ENCODE measurements at regions not wholly inside any gene's neighbourhood (a gene's known extent, or its start where the extent isn't known, plus 50 kb on each side); places are given as distances from the start of the nearest gene placed in this dataset.
"Not testable (repeated sequence)": the region's sequence is repeated elsewhere in the genome, so short reads cannot be mapped to it uniquely, and the experiment has no call there.

- not testable (repeated sequence) for DNase-seq (ENCODE audit: extremely low read depth, low read depth)
- TF ChIP-seq CTCF (IDR thresholded peaks at IDR 0.05; ENCODE audit: low read depth, low read length): peak; percentile 39
Observed at GRCh38 chr1:46878173-46878782, 63.0 kb downstream of the CYP4A11 start.

- DNase-seq (ENCODE audit: extremely low read depth, low read depth): not testable (repeated sequence)
- peak; percentile 1; the same call in 1 of the 2 replicates for TF ChIP-seq CTCF (IDR thresholded peaks at IDR 0.05; ENCODE audit: low read depth, low read length)
Observed at GRCh38 chr1:46876093-46876492, 65.2 kb downstream of the CYP4A11 start.
